Fibroblast of lung (primary cell): ENCODE measurements at regions not wholly inside any gene's neighbourhood (a gene's known extent, or its start where the extent isn't known, plus 50 kb on each side); places are given as distances from the start of the nearest gene placed in this dataset.

Source experiments
- DNase-seq, 2 donors: peaks; one replicate each; pipeline versions ENCODE4 v3.0.0 to v3.0.0-alpha.2; 2010; ENCODE audit warnings: low read depth in 2 of 2
- H2AFZ ChIP-seq: 2 replicates; pipeline ENCODE4 v1.5.1; 2012; ENCODE audit warnings: low read length, control low read depth, inconsistent platforms
- H3K27ac ChIP-seq: 2 replicates; pipeline ENCODE4 v1.5.1; 2011; ENCODE audit warnings: low read length, control low read depth; ENCODE audit not compliant: insufficient read depth
- H3K27me3 ChIP-seq: 2 replicates; pipeline ENCODE4 v1.5.1; 2011; ENCODE audit warnings: mild to moderate bottlenecking, low read length; ENCODE audit not compliant: control insufficient read depth, insufficient read depth
- H3K36me3 ChIP-seq: 2 replicates; pipeline ENCODE4 v1.5.1; 2011; ENCODE audit warnings: low read length; ENCODE audit not compliant: control insufficient read depth, insufficient read depth
- H3K4me1 ChIP-seq: 2 replicates; pipeline ENCODE4 v1.5.1; 2011; ENCODE audit warnings: low read length; ENCODE audit not compliant: control insufficient read depth, insufficient read depth; ENCODE audit errors: extremely low read depth
- H3K4me2 ChIP-seq: 2 replicates; pipeline ENCODE4 v1.5.1; 2011; ENCODE audit warnings: low read length, control low read depth; ENCODE audit not compliant: insufficient read depth; ENCODE audit errors: extremely low read depth
- H3K4me3 ChIP-seq, 4 experiments: fragments of 200-600 bp in 1 of 4; sonication (generic) in 1 of 4; replicated peaks in 1 of 4; 2 replicates each; pipeline ENCODE4 v1.5.1; 2011 to 2016; ENCODE audit warnings: low read length in 4 of 4, low read depth in 3 of 4, mild to moderate bottlenecking in 3 of 4, control low read depth in 2 of 4, inconsistent platforms in 1 of 4, mixed read lengths in 1 of 4; ENCODE audit not compliant: insufficient read depth in 1 of 4; ENCODE audit errors: control extremely low read depth in 1 of 4
- H3K79me2 ChIP-seq: 2 replicates; pipeline ENCODE4 v1.5.1; 2012; ENCODE audit warnings: mild to moderate bottlenecking, low read length, inconsistent platforms; ENCODE audit not compliant: control insufficient read depth, insufficient read depth
- H3K9ac ChIP-seq: 2 replicates; pipeline ENCODE4 v1.5.1; 2011; ENCODE audit warnings: mild to moderate bottlenecking, low read length, control low read depth; ENCODE audit not compliant: insufficient read depth
- H3K9me3 ChIP-seq: 2 replicates; pipeline ENCODE4 v1.5.1; 2012; ENCODE audit warnings: low read depth, low read length; ENCODE audit not compliant: control insufficient read depth, insufficient read depth
- H4K20me1 ChIP-seq: 2 replicates; pipeline ENCODE4 v1.5.1; 2011; ENCODE audit warnings: low read length; ENCODE audit not compliant: control insufficient read depth, insufficient read depth; ENCODE audit errors: extremely low read depth
- CTCF ChIP-seq, 2 donors: IDR thresholded peaks in 1 of 2; conservative IDR thresholded peaks in 1 of 2; 1 replicate in 1 of 2; 2 replicates in 1 of 2; pipeline ENCODE4 v1.5.1; 2011 to 2012; ENCODE audit warnings: low read length in 2 of 2, control low read depth in 1 of 2, inconsistent platforms in 1 of 2, low read depth in 1 of 2, mild to moderate bottlenecking in 1 of 2
- EZH2 ChIP-seq: IDR thresholded peaks from 2 replicates; pipeline ENCODE4 v1.5.1; 2012; ENCODE audit warnings: low read length, control low read depth, mild to moderate bottlenecking; ENCODE audit errors: missing control alignments

GRCh38 chr13:83815598-83815997, 66.7 kb downstream of the SLITRK1 start:
- Histone ChIP-seq H3K27me3 (no peaks in the 10 kb centered on the region), H3K4me2 (no peak overlapping the region), H3K36me3 (no peaks in the 10 kb centered on the region), H2AFZ (no peak overlapping the region), H4K20me1 (no peaks in the 10 kb centered on the region), H3K9me3 (no peaks in the 10 kb centered on the region), H3K27ac (no peak overlapping the region), H3K9ac (no peak overlapping the region), H3K4me3 (no peak overlapping the region), H3K79me2 (no peaks in the 10 kb centered on the region), H3K4me1 (no peaks in the 10 kb centered on the region)
- DNase-seq, result no peak
- TF ChIP-seq CTCF (conservative IDR thresholded peaks at IDR 0.05 in 1 of 2, IDR thresholded peaks at IDR 0.05 in 1 of 2; ENCODE audit: low read depth in 1 of 2, low read length in 2 of 2) (no peak), EZH2 (no peak)

GRCh38 chr13:83810136-83810535, 72.1 kb downstream of the SLITRK1 start:
- TF ChIP-seq CTCF (conservative IDR thresholded peaks at IDR 0.05 in 1 of 2, IDR thresholded peaks at IDR 0.05 in 1 of 2; ENCODE audit: low read depth in 1 of 2, low read length in 2 of 2) (no peak), EZH2 (no peak)
- Histone ChIP-seq H2AFZ (no peak overlapping the region), H3K27ac (no peak overlapping the region), H3K27me3 (no peaks in the 10 kb centered on the region), H3K9me3 (no peaks in the 10 kb centered on the region), H3K4me2 (no peak overlapping the region), H4K20me1 (no peaks in the 10 kb centered on the region), H3K4me1 (no peaks in the 10 kb centered on the region), H3K79me2 (no peaks in the 10 kb centered on the region), H3K36me3 (no peaks in the 10 kb centered on the region), H3K4me3 (no peak overlapping the region), H3K9ac (no peak overlapping the region)
- no peak for DNase-seq

DNA sequence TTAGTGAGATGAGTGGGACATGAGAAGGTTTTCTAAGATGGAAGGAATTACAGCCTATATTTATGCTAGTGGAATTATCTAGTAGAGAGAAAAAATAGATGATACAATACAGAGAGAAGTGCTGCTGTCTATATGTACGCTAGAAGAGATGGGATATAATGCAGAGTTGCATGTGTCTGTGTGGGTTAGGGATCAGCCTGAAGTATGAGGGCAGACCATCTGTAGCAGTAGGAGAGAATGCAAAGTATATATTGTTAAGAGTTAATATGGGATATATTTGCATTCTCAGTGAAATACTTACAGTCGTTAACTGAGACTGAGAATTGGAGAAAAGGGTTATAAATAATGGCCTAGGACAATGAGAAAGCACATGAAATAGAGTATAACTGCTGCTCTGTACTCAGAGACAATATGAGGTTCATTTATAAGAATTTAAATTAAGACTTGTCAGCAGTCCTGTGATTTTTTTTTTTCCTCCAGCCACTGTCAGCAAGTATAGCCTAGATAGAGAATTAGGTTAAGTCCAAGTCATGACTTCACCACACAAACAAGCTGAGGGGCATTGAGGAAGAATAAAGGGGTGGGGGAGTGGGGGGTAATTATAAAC, 77.8 kb downstream of the SLITRK1 start:
- no peaks in the 10 kb centered on the region for H3K9me3 ChIP-seq
- H4K20me1 ChIP-seq, result no peaks in the 10 kb centered on the region
- H3K27me3 ChIP-seq, result no peaks in the 10 kb centered on the region
- H3K4me1 ChIP-seq, result no peaks in the 10 kb centered on the region
- DNase-seq, result no peak
- no peak overlapping the region for H3K9ac ChIP-seq
- H3K4me2 ChIP-seq, result no peak overlapping the region
- TF ChIP-seq EZH2, result no peak
- no peak overlapping the region for H2AFZ ChIP-seq
- H3K36me3 ChIP-seq, result no peaks in the 10 kb centered on the region
- H3K27ac ChIP-seq, result no peak overlapping the region
- H3K79me2 ChIP-seq, result no peaks in the 10 kb centered on the region
- H3K4me3 ChIP-seq, result no peak overlapping the region
